ENCODE measurements at regions not wholly inside any gene's neighbourhood (a gene's known extent, or its start where the extent isn't known, plus 50 kb on each side); places are given as distances from the start of the nearest gene placed in this dataset.

- TF ChIP-seq CTCF (IDR thresholded peaks at IDR 0.05), result no peak
- TF ChIP-seq EZH2 (IDR thresholded peaks at IDR 0.05), result no peak
These were observed 205.8 kb downstream of the SPANXN4 start for GRCh38 chrX:143231492-143231891.
